Ovary (tissue), 7 donors: ENCODE measurements at regions not wholly inside any gene's neighbourhood (a gene's known extent, or its start where the extent isn't known, plus 50 kb on each side); places are given as distances from the start of the nearest gene placed in this dataset.

ENCODE experiments used
- DNase-seq, 5 donors: peaks; one replicate each; pipeline ENCODE4 v3.0.0-alpha.2; 2019 to 2020
- H3K27ac ChIP-seq, 2 donors: fragments of 200-600 bp; one replicate each; pipeline versions ENCODE4 v1.5.1 to v1.8.0; 2019 to 2022
- H3K27me3 ChIP-seq: fragments of 200-600 bp; one replicate; pipeline ENCODE4 v1.8.0; 2022
- H3K36me3 ChIP-seq: fragments of 200-600 bp; sonication (generic); one replicate; pipeline ENCODE4 v1.5.1; 2019
- H3K4me1 ChIP-seq: one replicate; pipeline ENCODE4 v1.8.1; 2013; ENCODE audit warnings: mild to moderate bottlenecking, moderate library complexity; ENCODE audit not compliant: insufficient read depth
- H3K4me3 ChIP-seq: fragments of 200-600 bp; sonication (generic); one replicate; pipeline ENCODE4 v1.5.1; 2017
- H3K9me3 ChIP-seq, 2 donors: fragments of 200-600 bp in 1 of 2; sonication (generic) in 1 of 2; one replicate each; pipeline versions ENCODE4 v1.5.1 to v1.8.1; 2013 to 2019; ENCODE audit warnings: mild to moderate bottlenecking in 1 of 2, moderate library complexity in 1 of 2
- EP300 ChIP-seq: sonication (generic); formaldehyde crosslinking; IDR thresholded peaks from one replicate; pipeline ENCODE4 v1.6.1; 2017; ENCODE audit warnings: antibody characterized with exemption
- POLR2A ChIP-seq: fragments of 450-650 bp; IDR thresholded peaks from one replicate; pipeline ENCODE4 v1.6.1; 2017; ENCODE audit warnings: antibody characterized with exemption, mild to moderate bottlenecking, moderate library complexity
- WGBS, 3 donors: extraction: QIAGEN DNeasy Blood & Tissue Kit in 1 of 3; methylation state at CpG; one replicate each; pipeline versions ENCODE4 v1.1.5 to v1.1.7; 2013 to 2017; 5-methylcytosine and 5-hydroxymethylcytosine counted together
- intact Hi-C, 4 donors: fragments of 100-400 bp; cut with DNase I; formaldehyde crosslinking; loops; one replicate each; pipeline versions ENCODE4 v1.11.0 to v1.15.1; 2022 to 2023
- TF ChIP-seq, protein P1 (sequence below), 3 donors: fragments of 450-650 bp in 2 of 3; fragments of 200-600 bp in 1 of 3; IDR thresholded peaks; one replicate each; pipeline versions ENCODE4 v1.5.1 to v1.8.0; 2016 to 2022; ENCODE audit warnings: antibody characterized with exemption in 3 of 3, mild to moderate bottlenecking in 1 of 3
- donor health status: DM: no; HTN: no; CAD: no; lungs with moderate emphysema.
- donor health status: DM: no; HTN: no; CAD: no.
- donor health status: Bipolar disorder and iron deficiency.
- donor health status: DM: no; HTN: no; CAD: no.
- donor health status: DM: yes; HTN: yes; CAD: no.

DNA sequence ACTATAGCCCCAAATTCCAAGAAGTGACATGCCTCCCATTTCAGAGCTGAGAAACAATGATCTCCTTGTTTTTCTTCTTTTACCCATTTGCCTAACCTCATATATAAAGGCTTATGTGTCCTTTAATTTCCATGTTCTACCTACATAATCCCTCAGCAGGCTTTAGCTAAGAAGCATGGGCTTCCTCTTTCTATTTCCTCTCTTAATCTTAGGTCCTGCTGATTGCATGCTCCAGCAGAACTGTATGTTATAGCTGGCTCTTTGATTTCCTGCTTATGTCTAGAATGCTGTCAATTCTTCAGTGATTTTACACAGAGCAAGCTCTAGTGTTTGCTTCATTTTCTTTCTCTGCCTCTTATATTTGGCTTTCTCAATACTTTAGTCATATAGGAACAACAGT is 151.7 kb upstream of the COX10 start:
- TF ChIP-seq POLR2A (no peak), EP300 (no peak)
- TF ChIP-seq, protein P1, sequence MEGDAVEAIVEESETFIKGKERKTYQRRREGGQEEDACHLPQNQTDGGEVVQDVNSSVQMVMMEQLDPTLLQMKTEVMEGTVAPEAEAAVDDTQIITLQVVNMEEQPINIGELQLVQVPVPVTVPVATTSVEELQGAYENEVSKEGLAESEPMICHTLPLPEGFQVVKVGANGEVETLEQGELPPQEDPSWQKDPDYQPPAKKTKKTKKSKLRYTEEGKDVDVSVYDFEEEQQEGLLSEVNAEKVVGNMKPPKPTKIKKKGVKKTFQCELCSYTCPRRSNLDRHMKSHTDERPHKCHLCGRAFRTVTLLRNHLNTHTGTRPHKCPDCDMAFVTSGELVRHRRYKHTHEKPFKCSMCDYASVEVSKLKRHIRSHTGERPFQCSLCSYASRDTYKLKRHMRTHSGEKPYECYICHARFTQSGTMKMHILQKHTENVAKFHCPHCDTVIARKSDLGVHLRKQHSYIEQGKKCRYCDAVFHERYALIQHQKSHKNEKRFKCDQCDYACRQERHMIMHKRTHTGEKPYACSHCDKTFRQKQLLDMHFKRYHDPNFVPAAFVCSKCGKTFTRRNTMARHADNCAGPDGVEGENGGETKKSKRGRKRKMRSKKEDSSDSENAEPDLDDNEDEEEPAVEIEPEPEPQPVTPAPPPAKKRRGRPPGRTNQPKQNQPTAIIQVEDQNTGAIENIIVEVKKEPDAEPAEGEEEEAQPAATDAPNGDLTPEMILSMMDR (IDR thresholded peaks at IDR 0.05) = no peak
- no peaks in the 10 kb centered on the region for H3K9me3 ChIP-seq
- no peaks in the 10 kb centered on the region for H3K36me3 ChIP-seq
- DNase-seq = no peak
- intact Hi-C loops = no loop called here
- H3K27me3 ChIP-seq = no peaks in the 10 kb centered on the region
- H3K27ac ChIP-seq = no peak overlapping the region
- no peaks in the 10 kb centered on the region for H3K4me1 ChIP-seq
- no peak overlapping the region for H3K4me3 ChIP-seq

DNA sequence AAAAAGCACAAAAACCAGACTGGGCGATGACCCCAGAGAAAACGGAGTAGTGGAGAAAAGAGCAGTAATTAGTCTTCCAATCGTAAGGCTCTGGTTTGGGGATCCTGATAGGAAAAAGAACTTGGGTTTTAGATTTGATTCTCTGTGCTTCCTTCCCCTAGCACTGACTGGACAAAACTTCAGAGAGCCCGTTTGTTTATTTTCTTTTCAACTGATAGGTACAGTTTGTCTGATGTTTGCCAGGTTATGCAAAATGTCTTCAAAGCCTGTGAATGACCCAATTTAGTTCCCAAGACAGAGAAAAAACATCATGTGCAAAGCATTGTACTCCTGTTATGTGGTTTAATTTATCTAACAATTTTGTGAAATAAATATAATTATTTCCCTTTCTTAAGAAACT is 151.1 kb upstream of the COX10 start:
- Histone ChIP-seq H3K27ac (no peak overlapping the region), H3K36me3 (no peaks in the 10 kb centered on the region), H3K27me3 (no peaks in the 10 kb centered on the region), H3K4me1 (no peaks in the 10 kb centered on the region), H3K9me3 (no peaks in the 10 kb centered on the region), H3K4me3 (no peak overlapping the region)
- no peak for DNase-seq
- TF ChIP-seq EP300 (no peak), POLR2A (no peak)
- TF ChIP-seq, protein P1 (IDR thresholded peaks at IDR 0.05) = no peak
- WGBS, 3 donors = 48 to 75% (median 53%) methylated on average over 4 of the region's 4 CpGs
- intact Hi-C loops = no loop called here

DNA sequence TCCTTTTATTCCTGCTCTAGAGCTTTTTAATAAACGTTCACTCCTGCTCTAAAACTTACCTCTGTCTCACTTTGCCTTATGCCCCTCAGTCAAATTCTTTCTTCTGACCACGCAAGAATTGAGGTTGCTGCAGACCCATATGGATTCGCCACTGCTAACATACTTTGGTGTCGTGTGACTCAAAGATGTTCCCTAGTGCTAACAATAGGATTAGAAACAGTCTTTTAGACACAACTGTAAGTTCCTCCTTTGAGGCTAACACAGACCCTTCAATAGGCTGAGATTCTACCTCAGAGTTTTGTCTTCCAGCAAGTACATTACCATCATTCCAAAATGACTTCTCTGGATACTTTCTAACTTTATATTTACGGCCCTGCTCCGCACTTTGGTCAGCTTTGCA is 149.5 kb upstream of the COX10 start:
- no peaks in the 10 kb centered on the region for H3K36me3 ChIP-seq
- no peak overlapping the region for H3K4me3 ChIP-seq
- H3K4me1 ChIP-seq = no peaks in the 10 kb centered on the region
- no peaks in the 10 kb centered on the region for H3K27me3 ChIP-seq
- DNase-seq = no peak
- 76 to 79% (median 76%) methylated on average over 6 of the region's 6 CpGs for WGBS, 3 donors
- no peaks in the 10 kb centered on the region for H3K9me3 ChIP-seq
- TF ChIP-seq, protein P1 (IDR thresholded peaks at IDR 0.05) = no peak
- TF ChIP-seq POLR2A (no peak), EP300 (no peak)
- no peak overlapping the region for H3K27ac ChIP-seq
- intact Hi-C loops = no loop called here

DNA sequence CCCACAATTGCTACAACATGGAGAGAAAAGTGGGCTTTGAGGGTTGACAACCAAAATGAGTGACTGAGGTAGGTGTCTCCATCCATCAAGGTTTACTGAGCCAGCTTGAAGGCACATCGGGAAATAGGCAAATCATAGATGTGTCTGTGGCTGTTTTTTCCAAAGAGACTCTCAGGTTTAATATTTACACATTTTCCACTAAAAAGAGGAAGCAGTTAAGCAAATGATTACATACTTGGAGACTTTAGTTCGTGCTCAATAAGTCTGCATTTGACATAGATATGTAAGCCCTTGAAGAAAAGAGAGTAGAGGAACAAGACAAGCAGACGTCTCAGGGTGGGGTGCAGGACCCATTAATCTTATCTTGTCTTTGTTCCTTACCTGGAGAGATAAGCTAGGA is 148.9 kb upstream of the COX10 start:
- Histone ChIP-seq H3K27ac (no peak overlapping the region), H3K36me3 (no peaks in the 10 kb centered on the region), H3K9me3 (no peaks in the 10 kb centered on the region), H3K27me3 (no peaks in the 10 kb centered on the region), H3K4me3 (no peak overlapping the region), H3K4me1 (no peaks in the 10 kb centered on the region)
- intact Hi-C loops = no loop called here
- no peak for DNase-seq
- WGBS, 3 donors = 59 to 62% (median 60%) methylated on average over 3 of the region's 3 CpGs
- no peak for TF ChIP-seq EP300
- TF ChIP-seq, protein P1 (IDR thresholded peaks at IDR 0.05) = no peak
- no peak for TF ChIP-seq POLR2A
